HG03103 (cell line): ENCODE measurements at regions not wholly inside any gene's neighbourhood (a gene's known extent, or its start where the extent isn't known, plus 50 kb on each side); places are given as distances from the start of the nearest gene placed in this dataset.

Experiments
- ATAC-seq: cut with Tn5 transposase; IDR thresholded peaks from one replicate; pipeline ENCODE4 v1.9.1; 2021; ENCODE audit warnings: low read depth; ENCODE audit not compliant: unreplicated experiment

GRCh38 chr9:87310827-87311523, 186.7 kb upstream of the DAPK1 start:
- ATAC-seq, result no peak

GRCh38 chr9:87319656-87320055, 178.0 kb upstream of the DAPK1 start:
- no peak for ATAC-seq

- ATAC-seq, result no peak
Measured at GRCh38 chr9:87320146-87320884, 177.4 kb upstream of the DAPK1 start.

- no peak for ATAC-seq
Measured at GRCh38 chr9:87322840-87323635, 174.6 kb upstream of the DAPK1 start.

- no peak for ATAC-seq
Measured at GRCh38 chr9:87323928-87324327, 173.7 kb upstream of the DAPK1 start.

GRCh38 chr9:87324613-87325194, 173.0 kb upstream of the DAPK1 start:
- ATAC-seq, result no peak

GRCh38 chr9:87327575-87328125, 170.0 kb upstream of the DAPK1 start:
- ATAC-seq, result no peak

GRCh38 chr9:87333802-87334201, 163.9 kb upstream of the DAPK1 start:
- ATAC-seq, result no peak

GRCh38 chr9:87334366-87334765, 163.3 kb upstream of the DAPK1 start:
- no peak for ATAC-seq

- ATAC-seq, result no peak
Measured at GRCh38 chr9:87336407-87336806, 161.3 kb upstream of the DAPK1 start.

GRCh38 chr9:87336914-87337333, 160.7 kb upstream of the DAPK1 start:
- no peak for ATAC-seq

- ATAC-seq, result no peak
Measured at GRCh38 chr9:87337335-87338087, 160.2 kb upstream of the DAPK1 start.

- ATAC-seq, result no peak
Measured at GRCh38 chr9:87338088-87338989, 159.3 kb upstream of the DAPK1 start.

GRCh38 chr9:87340391-87340790, 157.3 kb upstream of the DAPK1 start:
- no peak for ATAC-seq

- ATAC-seq, result no peak
Measured at GRCh38 chr9:87342743-87343142, 154.9 kb upstream of the DAPK1 start.

- no peak for ATAC-seq
Measured at GRCh38 chr9:87343816-87344430, 153.7 kb upstream of the DAPK1 start.

- ATAC-seq, result no peak
Measured at GRCh38 chr9:87346061-87346665, 151.5 kb upstream of the DAPK1 start.

- no peak for ATAC-seq
Measured at GRCh38 chr9:87350915-87351314, 146.8 kb upstream of the DAPK1 start.
